Neural progenitor cell (in vitro differentiated cells): ENCODE measurements at regions not wholly inside any gene's neighbourhood (a gene's known extent, or its start where the extent isn't known, plus 50 kb on each side); places are given as distances from the start of the nearest gene placed in this dataset.

ENCODE experiments used
- DNase-seq: peaks from one replicate; pipeline ENCODE4 v3.0.0-alpha.2; 2016; ENCODE audit warnings: low spot score
- H2AFZ ChIP-seq: fragments of 200-600 bp; sonication (generic); replicated peaks from 2 replicates; pipeline ENCODE4 v1.6.1; 2016; ENCODE audit warnings: antibody characterized with exemption
- H3F3A ChIP-seq: fragments of 200-600 bp; sonication (generic); 2 replicates; pipeline ENCODE4 v1.6.1; 2016; ENCODE audit warnings: antibody characterized with exemption, low read depth
- H3K27ac ChIP-seq: fragments of 200-600 bp; sonication (generic); 2 replicates; pipeline ENCODE4 v1.5.1; 2016; ENCODE audit warnings: mild to moderate bottlenecking
- H3K27me3 ChIP-seq: fragments of 200-600 bp; sonication (generic); 2 replicates; pipeline ENCODE4 v1.6.1; 2016; ENCODE audit warnings: mild to moderate bottlenecking, moderate library complexity
- H3K36me3 ChIP-seq: fragments of 200-600 bp; sonication (generic); 2 replicates; pipeline ENCODE4 v1.5.1; 2016
- H3K4me1 ChIP-seq: fragments of 200-600 bp; sonication (generic); 2 replicates; pipeline ENCODE4 v1.6.1; 2016; ENCODE audit warnings: mixed run types
- H3K4me2 ChIP-seq: fragments of 200-600 bp; sonication (generic); 2 replicates; pipeline ENCODE4 v1.6.1; 2016
- H3K4me3 ChIP-seq: fragments of 200-600 bp; sonication (generic); 2 replicates; pipeline ENCODE4 v1.5.1; 2016
- H3K79me2 ChIP-seq: fragments of 200-600 bp; sonication (generic); 2 replicates; pipeline ENCODE4 v1.6.1; 2016; ENCODE audit warnings: low read depth
- H3K9ac ChIP-seq: fragments of 200-600 bp; sonication (generic); 2 replicates; pipeline ENCODE4 v1.6.1; 2016
- H3K9me3 ChIP-seq: fragments of 200-600 bp; sonication (generic); 2 replicates; pipeline ENCODE4 v1.5.1; 2016; ENCODE audit warnings: low read depth
- H4K20me1 ChIP-seq: fragments of 200-600 bp; sonication (generic); 2 replicates; pipeline ENCODE4 v1.6.1; 2016; ENCODE audit warnings: low read depth
- H3K27ac Mint-ChIP-seq: 3 replicates; pipeline ENCODE4 v1.8.0; 2021; ENCODE audit warnings: mixed read lengths
- H3K27me3 Mint-ChIP-seq: 2 replicates; pipeline ENCODE4 v1.8.0; 2022; ENCODE audit warnings: low read depth, mild to moderate bottlenecking, inconsistent platforms, moderate library complexity, mixed read lengths; ENCODE audit not compliant: insufficient read depth
- H3K36me3 Mint-ChIP-seq: 3 replicates; pipeline ENCODE4 v1.8.0; 2021; ENCODE audit warnings: mixed read lengths
- H3K4me1 Mint-ChIP-seq: 3 replicates; pipeline ENCODE4 v1.8.0; 2021; ENCODE audit warnings: mixed read lengths
- H3K4me3 Mint-ChIP-seq: 3 replicates; pipeline ENCODE4 v1.8.0; 2021; ENCODE audit warnings: mild to moderate bottlenecking, moderate library complexity, mixed read lengths
- H3K9me3 Mint-ChIP-seq: 3 replicates; pipeline ENCODE4 v1.8.0; 2020; ENCODE audit warnings: mixed read lengths
- EZH2 ChIP-seq: fragments of 200-600 bp; sonication (generic); IDR thresholded peaks from 2 replicates; pipeline ENCODE4 v1.6.1; 2017; ENCODE audit warnings: antibody characterized with exemption, mild to moderate bottlenecking, moderate library complexity
- EZH2phosphoT487 ChIP-seq: fragments of 200-600 bp; sonication (generic); IDR thresholded peaks from 2 replicates; pipeline ENCODE4 v1.6.1; 2017; ENCODE audit warnings: antibody characterized with exemption
- TF ChIP-seq, protein P1 (sequence below): fragments of 200-600 bp; sonication (generic); IDR thresholded peaks from 2 replicates; pipeline ENCODE4 v1.5.1; 2017; ENCODE audit warnings: antibody characterized with exemption, mild to moderate bottlenecking

DNA sequence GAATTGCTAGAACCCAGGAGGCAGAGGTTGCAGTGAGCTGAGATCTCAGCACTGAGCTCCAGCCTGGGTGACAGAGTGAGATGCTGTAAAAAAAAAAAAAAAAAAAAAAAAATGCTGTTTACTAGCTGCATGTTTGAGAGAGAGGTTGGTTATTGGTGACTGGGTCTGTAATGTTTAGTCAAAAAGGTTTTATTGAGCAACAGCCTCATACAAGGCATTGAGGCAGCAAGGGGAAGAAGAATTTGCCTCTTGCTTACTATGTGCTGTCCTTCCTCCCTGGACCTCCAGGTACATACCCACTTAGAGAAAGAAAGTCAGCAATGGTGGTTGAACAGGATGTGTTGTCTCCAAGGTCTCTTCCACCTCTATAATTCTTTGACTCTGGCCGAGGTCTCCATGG is 140.7 kb upstream of the SPRY4 start:
- H3K4me1 ChIP-seq, result peaks cover 5% of the 10 kb centered on the region
- Mint-ChIP-seq H3K4me1 (peaks cover 29% of the 10 kb centered on the region), H3K4me3 (no peak overlapping the region), H3K27ac (no peak overlapping the region), H3K9me3 (peaks cover 8% of the 10 kb centered on the region), H3K36me3 (peaks cover 5% of the 10 kb centered on the region), H3K27me3 (peaks cover 8% of the 10 kb centered on the region)
- H3K36me3 ChIP-seq, result no peaks in the 10 kb centered on the region
- no peak overlapping the region for H3K27ac ChIP-seq
- TF ChIP-seq, protein P1, sequence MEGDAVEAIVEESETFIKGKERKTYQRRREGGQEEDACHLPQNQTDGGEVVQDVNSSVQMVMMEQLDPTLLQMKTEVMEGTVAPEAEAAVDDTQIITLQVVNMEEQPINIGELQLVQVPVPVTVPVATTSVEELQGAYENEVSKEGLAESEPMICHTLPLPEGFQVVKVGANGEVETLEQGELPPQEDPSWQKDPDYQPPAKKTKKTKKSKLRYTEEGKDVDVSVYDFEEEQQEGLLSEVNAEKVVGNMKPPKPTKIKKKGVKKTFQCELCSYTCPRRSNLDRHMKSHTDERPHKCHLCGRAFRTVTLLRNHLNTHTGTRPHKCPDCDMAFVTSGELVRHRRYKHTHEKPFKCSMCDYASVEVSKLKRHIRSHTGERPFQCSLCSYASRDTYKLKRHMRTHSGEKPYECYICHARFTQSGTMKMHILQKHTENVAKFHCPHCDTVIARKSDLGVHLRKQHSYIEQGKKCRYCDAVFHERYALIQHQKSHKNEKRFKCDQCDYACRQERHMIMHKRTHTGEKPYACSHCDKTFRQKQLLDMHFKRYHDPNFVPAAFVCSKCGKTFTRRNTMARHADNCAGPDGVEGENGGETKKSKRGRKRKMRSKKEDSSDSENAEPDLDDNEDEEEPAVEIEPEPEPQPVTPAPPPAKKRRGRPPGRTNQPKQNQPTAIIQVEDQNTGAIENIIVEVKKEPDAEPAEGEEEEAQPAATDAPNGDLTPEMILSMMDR, result no peak
- TF ChIP-seq EZH2phosphoT487 (no peak), EZH2 (no peak)
- no peaks in the 10 kb centered on the region for H3K9me3 ChIP-seq
- no peaks in the 10 kb centered on the region for H3F3A ChIP-seq
- H4K20me1 ChIP-seq, result peaks cover 3% of the 10 kb centered on the region
- H3K9ac ChIP-seq, result no peak overlapping the region
- no peak for DNase-seq
- H2AFZ ChIP-seq, result no peak overlapping the region
- no peaks in the 10 kb centered on the region for H3K79me2 ChIP-seq
- peaks cover 12% of the 10 kb centered on the region for H3K27me3 ChIP-seq
- H3K4me3 ChIP-seq, result no peak overlapping the region
- H3K4me2 ChIP-seq, result no peak overlapping the region

DNA sequence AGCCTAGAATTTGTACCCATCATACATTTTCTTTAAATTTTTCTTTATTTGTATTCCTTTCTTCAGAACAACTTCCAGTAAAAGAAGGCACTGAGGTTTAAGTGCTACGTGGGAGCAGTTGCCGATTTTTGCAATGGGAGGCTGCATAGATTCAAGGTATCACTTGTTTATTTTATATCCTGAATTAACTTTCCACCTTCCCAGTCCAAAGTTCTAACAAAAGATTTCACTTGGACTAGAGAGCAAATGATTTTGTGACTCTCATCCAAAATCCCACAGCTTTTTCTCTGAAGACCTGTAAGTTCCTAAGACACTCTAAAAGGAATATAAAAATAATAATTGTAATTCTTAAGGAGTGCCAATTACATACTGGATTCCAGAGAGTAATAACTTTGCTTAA is 139.1 kb upstream of the SPRY4 start:
- peaks cover 5% of the 10 kb centered on the region for H3K36me3 Mint-ChIP-seq
- Histone ChIP-seq H3K4me3 (no peak overlapping the region), H4K20me1 (peaks cover 3% of the 10 kb centered on the region), H3K27ac (no peak overlapping the region), H3K4me1 (peaks cover 5% of the 10 kb centered on the region), H3K27me3 (peaks cover 12% of the 10 kb centered on the region), H2AFZ (no peak overlapping the region), H3K36me3 (no peaks in the 10 kb centered on the region), H3F3A (no peaks in the 10 kb centered on the region), H3K79me2 (no peaks in the 10 kb centered on the region), H3K9ac (no peak overlapping the region), H3K9me3 (no peaks in the 10 kb centered on the region), H3K4me2 (no peak overlapping the region)
- TF ChIP-seq EZH2 (no peak), EZH2phosphoT487 (no peak)
- TF ChIP-seq, protein P1, result no peak
- no peak overlapping the region for H3K27ac Mint-ChIP-seq
- H3K27me3 Mint-ChIP-seq, result peaks cover 10% of the 10 kb centered on the region
- H3K9me3 Mint-ChIP-seq, result peaks cover 8% of the 10 kb centered on the region
- H3K4me3 Mint-ChIP-seq, result no peak overlapping the region
- peaks cover 26% of the 10 kb centered on the region for H3K4me1 Mint-ChIP-seq
- DNase-seq, result no peak

DNA sequence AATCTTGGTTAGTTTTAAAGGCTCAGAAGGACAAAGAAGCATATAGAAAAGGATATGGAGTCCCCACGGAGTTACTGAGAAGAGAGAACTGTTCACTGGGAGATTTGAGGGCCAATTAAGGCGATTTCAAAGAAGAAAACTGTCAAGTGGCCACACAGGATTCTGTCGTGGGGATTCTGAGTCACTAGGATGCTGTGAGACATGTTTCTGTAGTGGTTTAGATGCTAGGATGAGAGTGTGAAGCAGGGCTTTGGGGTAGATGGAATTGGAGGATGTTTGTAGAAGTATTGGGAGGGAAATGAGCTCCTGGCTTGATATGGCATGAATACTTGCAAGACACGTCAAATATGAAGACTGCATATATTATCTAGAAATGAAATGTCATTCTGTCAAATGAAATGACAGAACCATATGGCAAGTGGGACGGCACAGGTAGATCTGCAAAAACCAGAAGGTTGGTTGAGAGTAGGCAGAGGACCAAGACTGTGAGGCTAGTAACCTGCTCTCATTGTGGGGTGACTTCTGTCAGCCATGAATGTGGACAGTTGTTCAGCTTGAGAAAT is 136.3 kb upstream of the SPRY4 start:
- H4K20me1 ChIP-seq, result peaks cover 3% of the 10 kb centered on the region
- no peaks in the 10 kb centered on the region for H3K36me3 Mint-ChIP-seq
- no peak for DNase-seq
- no peak overlapping the region for H3K9ac ChIP-seq
- TF ChIP-seq EZH2phosphoT487, result peak; percentile 54
- TF ChIP-seq, protein P1, result no peak
- H3K27me3 ChIP-seq, result peaks cover 12% of the 10 kb centered on the region
- H3K4me3 ChIP-seq, result no peak overlapping the region
- peaks cover 10% of the 10 kb centered on the region for H3K27me3 Mint-ChIP-seq
- H3K36me3 ChIP-seq, result no peaks in the 10 kb centered on the region
- H3K4me1 ChIP-seq, result peaks cover 5% of the 10 kb centered on the region
- no peak overlapping the region for H3K27ac ChIP-seq
- no peak overlapping the region for H3K4me3 Mint-ChIP-seq
- H3K27ac Mint-ChIP-seq, result no peak overlapping the region
- H3K4me1 Mint-ChIP-seq, result peaks cover 15% of the 10 kb centered on the region
- H3K9me3 ChIP-seq, result no peaks in the 10 kb centered on the region
- H3K9me3 Mint-ChIP-seq, result peaks cover 4% of the 10 kb centered on the region
- H3F3A ChIP-seq, result no peaks in the 10 kb centered on the region
- H3K4me2 ChIP-seq, result no peak overlapping the region
- no peaks in the 10 kb centered on the region for H3K79me2 ChIP-seq
- H2AFZ ChIP-seq, result no peak overlapping the region
